HG02938 (cell line): ENCODE measurements at regions not wholly inside any gene's neighbourhood (a gene's known extent, or its start where the extent isn't known, plus 50 kb on each side); places are given as distances from the start of the nearest gene placed in this dataset.
"Not testable (repeated sequence)": the region's sequence is repeated elsewhere in the genome, so short reads cannot be mapped to it uniquely, and the experiment has no call there.

Source experiments
- ATAC-seq: cut with Tn5 transposase; IDR thresholded peaks from one replicate; pipeline ENCODE4 v1.9.1; 2021; ENCODE audit warnings: mild to moderate bottlenecking, moderate library complexity; ENCODE audit not compliant: unreplicated experiment

DNA sequence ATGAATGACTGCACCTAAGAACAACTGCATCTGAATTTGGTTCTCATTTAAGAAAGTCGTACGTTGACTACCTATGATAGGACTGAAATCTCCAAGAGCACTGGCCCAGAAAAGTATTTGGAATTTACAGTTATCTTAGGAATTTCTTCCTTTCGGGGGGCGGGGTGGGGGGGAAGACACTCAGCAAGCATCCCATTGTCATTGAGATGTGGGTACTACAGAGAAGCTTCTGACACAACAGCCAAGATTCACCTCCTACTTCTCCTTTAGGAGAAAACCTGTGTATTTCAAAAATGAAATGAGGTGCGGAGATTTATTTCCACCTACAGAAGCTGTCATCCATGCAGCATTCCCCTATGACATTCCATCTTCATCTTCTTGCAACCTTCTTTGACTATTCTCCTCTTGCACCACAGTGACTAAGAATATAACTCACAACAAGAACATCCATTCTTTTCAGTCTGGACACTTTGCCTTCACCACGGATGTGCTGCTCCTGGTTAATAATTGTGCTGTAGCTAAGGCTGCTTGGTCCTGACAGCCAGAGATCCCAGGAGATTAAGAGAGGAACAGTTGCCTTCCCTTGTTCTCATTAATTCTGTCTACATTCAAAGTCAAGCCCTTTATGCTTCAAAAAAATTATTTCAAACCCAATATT, 98.4 kb upstream of the FRMD4A start:
- ATAC-seq, result no peak

DNA sequence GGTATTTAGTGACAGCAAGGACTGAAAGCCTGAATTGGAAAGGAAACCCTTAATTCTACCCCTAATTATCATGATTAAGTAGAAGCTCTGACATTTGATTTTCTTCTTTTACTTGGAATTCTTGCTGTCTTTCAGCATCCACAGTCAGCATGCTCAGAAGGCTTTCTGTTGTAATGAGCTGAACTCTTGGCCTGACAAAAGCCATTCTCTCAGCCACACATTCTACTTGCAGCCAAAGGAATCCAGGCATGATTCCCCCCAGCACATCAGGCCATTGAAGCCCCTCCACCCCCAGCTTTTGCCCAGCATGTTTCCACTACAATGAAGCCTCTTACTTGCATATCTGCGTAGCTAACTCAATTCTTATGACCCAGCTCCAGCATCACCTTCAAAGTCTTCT, 94.3 kb upstream of the FRMD4A start:
- ATAC-seq, result no peak

DNA sequence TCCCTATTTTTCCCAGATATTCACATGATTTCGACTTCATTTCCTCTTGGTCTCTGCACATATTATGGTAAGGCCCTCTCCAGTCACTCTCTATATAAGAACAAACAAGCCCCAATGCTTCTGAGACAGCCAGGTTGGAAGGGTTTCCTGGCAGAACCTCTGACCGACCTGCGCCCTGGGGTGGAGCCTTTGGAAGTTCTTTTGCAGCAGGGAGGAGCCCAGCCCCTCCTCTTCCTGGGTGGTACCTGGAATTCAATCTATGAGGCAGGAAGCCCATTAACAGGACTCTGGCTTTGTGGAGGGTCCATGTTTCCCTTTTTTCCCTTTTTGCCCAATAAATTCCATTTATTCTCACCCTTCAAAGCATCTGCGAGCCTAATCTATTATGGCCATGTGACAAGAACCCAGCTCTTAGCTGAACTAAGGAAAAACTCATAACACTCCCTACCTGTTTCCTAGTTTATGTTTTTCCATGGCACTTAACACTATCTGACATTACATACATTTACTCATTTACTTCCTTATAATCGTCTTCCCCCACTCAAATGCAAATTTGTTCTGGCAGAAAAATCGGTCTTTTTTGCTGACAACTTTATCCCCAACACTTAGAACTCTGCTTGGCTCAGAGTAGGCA, 92.5 kb upstream of the FRMD4A start:
- ATAC-seq, result no peak

DNA sequence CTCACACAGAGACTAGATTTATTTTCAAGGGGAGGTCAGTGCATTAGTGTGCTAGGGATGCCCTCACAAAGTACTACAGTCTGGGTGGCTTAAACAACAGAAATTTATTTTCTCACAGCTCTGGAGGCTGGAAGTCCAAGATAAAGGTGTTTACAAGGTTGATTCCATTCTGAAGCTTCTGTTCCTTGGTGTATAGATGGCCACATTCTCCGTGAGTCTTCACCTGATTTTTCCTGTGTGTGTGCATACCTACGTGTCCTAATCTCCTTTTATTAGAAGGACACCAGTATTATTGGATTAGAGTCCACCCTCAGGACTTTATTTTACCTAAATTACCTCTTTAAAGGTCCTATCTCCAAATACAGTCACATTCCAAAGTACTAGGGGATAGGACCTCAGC, 91.7 kb upstream of the FRMD4A start:
- no peak for ATAC-seq

DNA sequence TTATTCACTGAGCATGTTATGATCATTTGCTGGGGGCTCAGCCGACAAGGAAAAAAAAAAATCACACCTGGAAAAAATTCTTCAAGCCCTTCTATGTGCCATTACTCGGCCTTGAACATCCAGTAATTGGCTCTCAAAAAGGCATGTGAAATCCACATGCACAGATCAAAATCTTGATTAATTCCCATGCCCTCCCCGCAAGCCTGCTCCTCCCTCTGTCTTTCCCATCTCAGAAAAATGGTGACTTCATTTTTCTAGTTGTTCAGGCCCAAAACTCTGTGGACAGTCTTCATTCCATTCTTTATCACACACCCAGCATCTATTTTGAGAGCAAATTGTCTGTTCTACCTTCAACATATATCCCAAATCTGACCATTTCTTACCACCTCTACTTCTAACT, 91.2 kb upstream of the FRMD4A start:
- no peak for ATAC-seq

DNA sequence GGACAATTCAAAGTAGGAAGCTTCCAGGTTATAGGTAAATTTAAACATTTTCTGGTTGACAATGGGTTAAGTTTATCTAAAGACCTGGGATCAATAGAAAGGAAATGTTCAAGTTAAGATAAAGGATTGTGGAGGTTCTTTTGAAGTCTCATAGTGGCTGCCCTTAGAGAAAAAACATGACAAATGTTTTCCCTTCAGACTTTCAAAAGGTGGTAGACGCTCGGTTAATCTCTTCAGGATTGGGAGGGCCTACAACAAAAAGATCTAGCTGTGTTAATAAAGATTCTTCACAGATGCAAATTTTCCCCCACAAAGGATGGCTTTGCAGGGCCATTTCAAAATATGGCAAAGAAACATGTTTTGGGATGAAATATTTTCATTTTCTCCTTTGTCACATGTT, 86.6 kb upstream of the FRMD4A start:
- ATAC-seq, result not testable (repeated sequence)

DNA sequence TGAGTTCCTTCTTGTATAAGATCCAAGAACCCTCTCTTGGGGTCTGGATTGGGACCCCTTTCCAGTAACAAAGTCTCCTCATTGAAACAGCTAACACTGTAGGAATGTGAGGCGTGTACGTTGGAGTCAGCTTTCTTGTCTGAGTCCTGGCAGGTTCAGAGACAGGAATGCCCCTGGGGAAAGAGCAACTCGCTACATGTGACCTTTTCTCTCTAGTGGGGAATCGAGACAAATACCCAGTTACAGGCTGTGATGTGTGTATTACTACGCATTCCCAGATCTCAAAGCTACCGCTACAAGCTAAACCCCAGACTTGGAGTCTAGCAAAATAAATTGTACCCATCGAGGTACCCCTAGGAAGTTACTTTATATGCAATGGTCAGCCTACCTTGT, 85.6 kb upstream of the FRMD4A start:
- ATAC-seq, result no peak

DNA sequence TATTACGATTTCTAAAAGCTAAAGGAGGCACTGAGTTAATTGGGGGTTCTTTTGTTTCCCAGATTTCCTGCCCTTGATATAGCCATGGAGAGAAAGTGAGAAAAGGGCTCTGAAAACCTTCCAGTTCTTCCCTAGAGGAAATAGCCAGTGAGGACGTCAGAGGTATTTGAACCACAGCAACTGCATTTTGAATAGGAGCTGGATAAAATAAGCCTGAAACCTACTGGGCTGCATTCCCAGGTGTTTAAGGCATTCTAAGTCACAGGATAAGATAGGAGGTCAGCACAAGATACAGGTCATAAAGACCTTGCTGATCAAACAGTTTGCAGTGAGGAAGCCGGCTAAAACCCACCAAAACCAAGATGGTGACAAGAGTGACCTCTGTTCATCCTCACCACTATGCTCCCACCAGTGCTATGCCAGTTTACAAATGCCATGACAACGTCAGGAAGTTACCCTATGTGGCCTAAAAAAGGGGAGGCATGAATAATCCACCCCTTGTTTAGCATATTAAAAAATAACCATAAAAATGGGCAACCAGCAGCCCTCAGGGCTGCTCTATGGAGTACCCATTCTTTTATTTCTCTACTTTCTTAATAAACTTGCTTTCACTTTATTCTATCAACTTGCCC, 85.1 kb upstream of the FRMD4A start:
- no peak for ATAC-seq

DNA sequence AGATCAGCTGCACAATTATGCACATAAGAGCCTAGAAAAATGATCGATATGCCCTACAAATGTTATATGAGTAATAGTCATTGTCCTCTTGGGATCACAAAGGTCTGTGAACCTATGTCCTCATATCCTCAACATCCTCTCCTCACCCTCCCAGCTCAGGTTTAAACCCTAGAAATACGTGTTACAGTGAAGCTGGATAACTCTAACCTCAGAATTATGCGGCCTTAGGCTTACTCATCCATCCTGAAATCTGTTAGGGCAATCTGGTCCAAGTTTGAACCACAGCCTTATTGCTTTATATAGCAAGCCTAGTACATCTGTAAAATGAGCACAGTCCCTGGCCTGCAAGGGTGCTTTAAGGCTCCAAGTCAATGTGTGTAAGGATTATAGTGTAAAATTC, 84.2 kb upstream of the FRMD4A start:
- no peak for ATAC-seq

DNA sequence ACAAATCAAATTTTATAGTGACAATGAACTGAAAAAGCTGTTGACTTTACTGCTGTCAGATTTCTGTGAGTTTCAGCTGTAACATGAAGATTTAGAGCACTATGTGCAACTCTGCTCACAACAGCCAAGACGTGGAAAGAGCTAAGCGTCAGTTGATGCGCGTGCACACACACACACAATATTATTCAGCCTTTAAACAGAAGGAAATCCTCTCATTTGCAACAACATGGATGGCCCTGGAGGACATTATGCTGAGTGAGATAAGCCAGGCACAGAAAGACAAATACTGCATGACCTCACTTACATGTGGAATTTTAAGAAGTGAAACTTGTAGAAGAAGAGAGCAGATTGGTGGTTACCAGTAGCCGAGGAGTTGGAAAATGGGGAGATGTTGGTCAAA, 82.8 kb upstream of the FRMD4A start:
- no peak for ATAC-seq

DNA sequence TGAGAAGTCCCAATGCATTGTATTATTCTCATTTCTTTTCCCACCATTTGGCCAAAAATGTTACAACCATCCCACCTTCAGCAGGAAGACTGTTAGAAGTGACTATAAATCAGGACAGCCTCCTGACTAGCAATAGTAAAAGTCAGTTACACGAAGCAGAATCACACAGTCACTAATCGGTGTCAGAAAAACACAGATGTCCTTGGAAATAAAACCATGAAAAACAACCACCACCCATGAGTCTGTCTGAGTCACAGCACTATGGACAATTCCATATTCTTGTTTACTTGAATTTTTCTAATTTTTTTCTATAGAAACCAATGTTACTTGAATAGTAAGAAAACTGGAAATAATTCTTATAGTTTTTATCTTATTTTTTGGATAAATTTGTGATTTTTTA, 81.9 kb upstream of the FRMD4A start:
- ATAC-seq, result no peak

DNA sequence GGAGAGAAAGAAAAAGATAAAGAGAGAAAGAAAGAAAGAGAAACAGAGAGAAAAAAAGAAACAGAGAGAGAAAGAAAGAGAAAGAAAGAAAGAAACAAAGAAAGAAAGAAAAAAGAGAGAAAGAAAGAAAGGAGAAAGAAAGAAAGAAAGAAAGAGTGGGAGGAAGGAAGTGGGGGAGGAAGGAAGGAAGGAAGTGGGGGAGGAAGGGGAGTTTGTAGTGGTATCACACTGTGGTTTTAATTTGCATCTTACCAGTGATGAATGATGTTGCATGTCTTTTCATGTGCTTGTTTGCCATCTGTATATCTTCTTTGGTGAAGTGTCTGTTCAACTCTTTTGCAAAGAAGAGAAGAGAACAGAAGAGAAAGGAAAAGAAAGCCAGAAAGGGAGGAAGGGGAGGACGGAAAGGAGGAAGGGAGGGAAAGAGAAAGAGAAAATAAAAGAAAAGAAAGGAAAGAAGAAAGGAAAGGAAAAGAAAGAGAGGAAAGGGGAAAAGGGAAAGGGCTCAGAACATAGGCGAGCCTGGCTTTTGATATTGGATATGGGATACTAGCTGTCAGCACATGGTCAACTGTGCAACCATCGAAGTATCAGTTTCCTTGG, 79.2 kb upstream of the FRMD4A start:
- no peak for ATAC-seq

DNA sequence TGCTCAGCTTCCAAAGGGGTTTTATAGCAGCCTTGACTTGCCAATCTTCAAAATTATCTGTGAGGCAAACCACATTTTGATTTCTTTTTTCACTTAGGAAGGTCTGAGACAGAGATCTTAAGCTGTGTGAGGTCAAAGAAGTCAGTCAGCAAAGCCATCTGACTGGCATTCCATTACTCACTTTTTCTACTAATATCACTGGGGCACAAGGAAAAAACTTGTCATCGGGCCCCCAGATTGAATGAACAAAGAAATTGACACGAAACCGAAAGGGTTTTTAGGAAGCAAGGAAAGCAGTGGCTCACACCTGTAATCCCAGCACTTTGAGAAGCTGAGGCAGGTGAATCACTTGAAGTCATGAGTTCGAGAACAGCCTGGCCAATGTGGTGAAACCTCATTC, 78.5 kb upstream of the FRMD4A start:
- ATAC-seq, result no peak

DNA sequence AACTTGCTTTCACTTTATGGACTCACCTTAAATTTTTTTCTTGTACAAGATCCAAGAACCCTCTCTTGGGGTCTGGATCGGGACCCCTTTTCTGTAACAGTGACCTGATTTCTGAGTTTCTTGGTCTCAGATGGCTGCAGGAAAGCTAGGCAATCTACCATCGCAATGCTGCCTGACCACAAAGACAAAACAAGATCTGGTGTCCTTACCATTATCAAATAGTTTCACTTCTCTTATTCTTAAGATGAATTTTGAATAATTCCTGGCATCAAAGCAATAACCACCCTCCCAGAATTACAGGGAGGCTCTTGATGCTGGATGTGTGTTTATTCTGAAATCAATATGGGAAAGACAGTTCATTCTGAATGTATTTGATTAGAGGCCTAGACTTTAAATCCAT, 77.4 kb upstream of the FRMD4A start:
- no peak for ATAC-seq

DNA sequence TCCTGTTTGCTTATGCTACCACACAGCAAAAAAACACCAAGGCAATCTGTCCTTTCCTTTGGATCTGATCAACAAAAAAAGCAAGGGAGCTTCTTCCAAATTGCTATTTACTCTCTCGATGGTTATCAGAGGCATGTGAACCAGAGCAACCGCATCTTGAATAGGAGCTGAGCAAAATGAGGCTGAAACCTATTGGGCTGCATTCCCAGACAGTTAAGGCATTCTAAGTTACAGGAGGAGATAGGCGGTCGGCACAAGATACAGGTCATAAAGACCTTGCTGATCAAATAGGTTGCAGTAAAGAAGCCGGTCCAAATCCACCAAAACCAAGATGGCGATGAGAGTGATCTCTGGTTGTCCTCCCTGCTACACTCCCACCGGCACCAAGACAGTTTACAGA, 76.8 kb upstream of the FRMD4A start:
- no peak for ATAC-seq

DNA sequence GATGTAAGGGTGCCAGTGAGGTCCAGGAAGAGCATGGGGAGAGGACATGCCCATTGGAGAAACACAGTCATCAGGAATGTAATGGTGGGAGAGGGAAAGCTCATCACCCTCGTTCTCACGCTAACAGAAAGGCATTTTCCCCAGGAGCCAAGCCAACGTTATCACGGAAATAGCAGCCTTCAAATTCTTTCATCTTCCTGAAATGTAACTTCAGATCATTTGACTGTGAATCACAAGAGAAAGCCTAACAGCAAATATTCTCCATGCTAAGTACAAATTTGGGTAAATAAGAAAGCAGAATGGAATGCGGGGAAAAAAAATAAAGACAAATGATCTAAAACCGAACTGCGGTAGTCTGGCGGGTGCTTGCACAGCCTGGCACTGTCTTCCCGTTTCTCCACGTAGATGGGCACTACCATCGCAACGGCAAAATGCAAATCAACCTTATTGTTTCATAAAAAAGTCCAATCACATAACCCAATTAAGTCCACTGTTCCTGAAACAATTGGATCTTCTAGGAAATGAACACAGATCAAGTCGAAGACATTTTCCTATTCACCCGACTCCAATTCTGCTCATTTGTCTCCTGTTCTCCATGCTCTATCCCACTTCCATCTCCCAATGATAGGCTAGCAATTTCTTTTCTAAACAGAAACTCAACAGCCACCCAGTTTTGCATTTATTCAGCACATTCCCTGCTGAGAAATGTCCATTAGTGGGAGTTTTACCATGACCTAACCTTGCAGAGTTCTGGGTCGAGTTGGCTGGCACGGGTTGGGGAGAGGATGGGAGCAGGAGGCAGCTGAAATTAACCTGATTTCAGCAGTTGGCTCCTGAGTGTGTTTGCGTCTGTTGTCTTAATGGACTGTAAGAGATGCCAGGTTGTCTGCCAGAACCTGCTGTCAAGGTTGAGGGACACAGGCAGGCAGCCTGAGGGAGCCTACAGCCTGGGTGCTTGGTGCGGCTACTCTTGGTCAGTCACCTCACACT, 74.6 kb upstream of the FRMD4A start:
- no peak for ATAC-seq

DNA sequence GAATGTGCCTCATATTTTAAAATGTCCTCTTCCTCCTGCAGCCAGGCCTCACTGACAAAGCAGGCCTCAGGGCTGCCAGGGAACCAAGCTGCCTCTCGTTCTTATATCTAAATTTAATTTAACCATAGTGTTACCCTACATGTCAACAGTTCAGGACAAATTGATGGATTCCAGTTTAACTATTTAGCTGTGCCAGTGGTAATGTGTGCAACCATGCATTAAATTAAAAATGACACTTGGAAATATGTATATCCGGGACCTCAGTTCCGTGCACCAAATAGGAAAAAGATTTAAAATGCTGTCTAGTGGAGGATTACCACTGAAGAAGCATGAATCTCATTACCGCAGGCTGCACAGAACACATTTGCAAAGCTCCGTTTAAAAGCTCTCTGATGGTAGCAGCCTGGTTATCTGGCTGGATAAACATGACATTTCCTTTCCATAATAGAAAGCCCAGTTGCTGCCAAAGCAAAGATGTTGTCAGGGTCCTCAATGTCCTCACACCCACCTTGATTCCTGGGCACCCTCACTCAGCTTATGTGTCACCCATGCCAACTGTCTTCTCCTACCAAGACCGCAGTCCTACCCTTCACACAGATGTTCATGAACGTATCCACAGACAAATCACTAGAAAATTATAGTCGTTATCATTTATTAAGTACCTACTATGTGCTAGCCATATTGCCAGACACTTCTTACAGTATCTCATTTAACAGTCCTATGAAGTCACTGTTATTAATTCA, 73.3 kb upstream of the FRMD4A start:
- ATAC-seq, result no peak

DNA sequence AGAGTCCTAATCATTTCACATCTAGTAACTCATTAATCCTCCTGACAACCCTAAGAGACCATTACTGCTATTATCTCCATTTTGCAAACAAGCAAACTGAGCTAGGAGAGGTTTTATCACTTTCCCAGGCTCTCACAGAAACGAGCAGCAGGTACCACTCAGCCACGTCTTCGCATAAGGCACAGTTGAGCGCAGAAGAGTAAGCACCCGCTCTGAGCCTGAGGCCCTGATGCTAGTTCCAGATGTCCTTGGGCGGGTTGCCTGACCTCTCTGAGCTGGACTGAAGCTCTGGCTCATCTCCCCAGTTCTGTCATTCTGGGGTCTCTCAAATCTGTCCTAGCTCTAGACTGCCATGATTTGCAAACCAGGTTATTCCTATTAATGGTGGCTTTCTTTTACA, 72.6 kb upstream of the FRMD4A start:
- no peak for ATAC-seq

DNA sequence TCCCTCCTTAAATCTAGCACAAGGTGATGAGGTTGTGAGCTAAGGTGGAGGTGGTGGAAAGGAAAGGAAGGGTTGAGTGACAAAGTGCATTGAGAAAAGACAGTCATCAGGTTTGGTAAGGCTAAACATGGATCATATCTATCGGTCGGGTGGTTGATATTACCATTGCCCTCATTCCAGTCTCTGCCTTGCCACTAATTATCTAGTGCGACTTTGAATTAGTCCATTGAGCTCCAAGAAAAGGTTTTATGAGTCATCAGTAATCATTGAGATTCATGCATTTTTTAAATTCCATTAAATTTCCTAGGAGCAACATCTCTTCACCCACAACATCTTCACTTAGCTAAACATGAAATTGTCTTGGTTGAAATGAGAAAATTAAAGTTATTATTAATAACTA, 68.9 kb upstream of the FRMD4A start:
- ATAC-seq, result no peak

DNA sequence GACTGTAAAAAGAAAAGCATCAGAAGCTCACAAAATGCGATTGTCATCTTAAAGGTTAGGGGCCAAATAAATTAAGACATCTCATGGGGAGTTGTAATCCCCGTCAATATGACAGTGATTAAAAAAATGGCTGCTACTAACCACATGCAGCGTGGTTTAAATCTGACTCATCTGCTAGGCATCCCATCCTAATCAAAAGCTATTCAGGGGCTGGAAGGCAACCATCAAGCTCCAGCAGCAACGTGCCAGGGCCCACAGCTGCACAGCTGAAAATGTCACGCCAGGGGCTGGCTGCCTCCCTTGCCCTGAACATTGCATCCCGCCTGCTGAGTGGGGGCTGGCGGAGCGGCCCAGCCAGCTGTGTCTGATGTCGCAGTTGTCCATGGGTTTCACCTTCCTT, 66.3 kb upstream of the FRMD4A start:
- no peak for ATAC-seq
